Activated T-cell treated with anti-CD3 and anti-CD28 coated beads, Interleukin-2, amount 50 U/mL, for 4 hours (primary cell): ENCODE measurements at regions not wholly inside any gene's neighbourhood (a gene's known extent, or its start where the extent isn't known, plus 50 kb on each side); places are given as distances from the start of the nearest gene placed in this dataset.
"Not testable (repeated sequence)": the region's sequence is repeated elsewhere in the genome, so short reads cannot be mapped to it uniquely, and the experiment has no call there.

Experiments used
- ATAC-seq, 2 donors: fragments of 200-7000 bp; cut with Tn5 transposase; one replicate each; pipeline ENCODE4 v1.10.0; 2021
- DNase-seq: peaks from one replicate; pipeline ENCODE4 v3.0.0-alpha.2; 2020
- H3K27me3 Mint-ChIP-seq: one replicate; pipeline ENCODE4 v1.8.0; 2021; ENCODE audit warnings: low read depth, mixed read lengths
- H3K36me3 Mint-ChIP-seq: one replicate; pipeline ENCODE4 v1.8.0; 2022; ENCODE audit warnings: mixed read lengths; ENCODE audit not compliant: insufficient read depth
- H3K4me1 Mint-ChIP-seq: one replicate; pipeline ENCODE4 v1.8.0; 2021; ENCODE audit warnings: low read depth, mixed read lengths
- H3K4me3 Mint-ChIP-seq: one replicate; pipeline ENCODE4 v1.8.0; 2021; ENCODE audit warnings: mild to moderate bottlenecking, moderate library complexity, mixed read lengths
- H3K9me3 Mint-ChIP-seq: one replicate; pipeline ENCODE4 v1.8.0; 2021; ENCODE audit warnings: mixed read lengths

DNA sequence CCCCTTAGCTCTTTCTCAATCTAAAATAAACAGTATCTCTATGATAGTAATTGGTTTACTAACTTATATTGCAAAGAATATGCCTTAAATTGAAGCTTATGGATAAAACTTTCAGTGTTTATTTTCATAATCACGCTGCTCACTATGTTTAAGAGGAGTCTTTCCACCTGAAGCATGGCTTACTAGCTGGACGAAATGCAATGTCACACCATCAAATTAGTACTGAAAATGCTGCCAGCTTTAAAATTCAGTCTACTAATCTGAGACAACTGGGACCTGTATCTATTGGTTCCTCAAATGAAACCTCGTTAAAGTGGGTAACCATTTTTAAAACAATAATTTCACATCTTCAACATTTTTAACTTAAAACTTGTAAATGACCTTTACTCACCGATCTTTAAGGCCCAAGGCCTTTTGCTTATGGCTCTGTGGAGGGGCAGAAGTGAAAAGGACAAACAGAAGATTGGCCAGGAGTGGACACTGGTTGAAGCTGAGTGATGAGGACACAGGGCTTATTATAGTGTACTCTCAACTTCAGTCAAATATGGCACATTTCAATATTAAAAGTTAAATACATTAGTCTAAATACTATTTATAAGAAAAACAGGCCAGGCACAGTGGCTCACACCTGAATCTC lies 212.8 kb upstream of the WSB1 start:
- Mint-ChIP-seq H3K9me3 (no peaks in the 10 kb centered on the region), H3K27me3 (peaks cover 14% of the 10 kb centered on the region), H3K4me3 (no peak overlapping the region), H3K36me3 (no peaks in the 10 kb centered on the region), H3K4me1 (no peaks in the 10 kb centered on the region)
- DNase-seq (no peak), ATAC-seq (no peak)

DNA sequence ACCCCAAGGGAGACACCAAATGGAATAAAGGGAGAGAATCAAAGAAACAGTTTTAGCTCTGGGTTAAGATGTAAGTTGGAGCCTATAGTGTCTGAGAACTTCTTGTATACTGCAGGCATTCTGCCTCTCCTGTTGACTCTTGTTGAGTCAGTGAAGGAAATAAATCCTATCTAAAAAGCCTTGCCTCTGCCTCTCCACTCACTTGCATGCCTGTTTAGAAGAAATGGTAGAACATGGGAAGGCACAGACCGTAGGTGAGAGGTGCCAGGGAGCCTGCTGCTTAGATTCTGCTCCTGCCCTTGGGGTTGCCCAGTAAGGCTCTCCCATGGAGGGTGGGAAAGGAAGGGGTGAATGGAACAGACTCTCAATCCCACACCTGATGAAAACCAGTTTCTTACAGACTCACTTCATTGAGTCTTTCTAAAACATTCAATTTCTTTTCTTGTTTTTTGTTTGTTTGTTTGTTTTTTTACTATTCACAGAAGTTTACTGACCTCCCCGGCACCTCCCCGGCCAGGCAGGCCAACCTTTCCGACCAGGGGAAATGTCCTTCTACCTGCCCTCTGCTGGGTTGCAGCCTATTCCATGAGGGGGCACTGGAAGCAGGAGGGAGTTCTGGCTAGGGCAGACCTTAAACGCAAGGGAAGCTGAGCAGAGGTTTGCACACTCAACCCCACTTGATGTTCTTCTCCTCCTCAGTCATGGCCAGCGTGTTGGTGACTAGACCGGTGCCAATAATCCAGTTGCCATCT lies 211.7 kb upstream of the WSB1 start:
- Mint-ChIP-seq H3K4me1 (no peaks in the 10 kb centered on the region), H3K36me3 (no peaks in the 10 kb centered on the region), H3K27me3 (peaks cover 14% of the 10 kb centered on the region), H3K4me3 (no peak overlapping the region), H3K9me3 (no peaks in the 10 kb centered on the region)
- DNase-seq, result no peak
- no peak for ATAC-seq

DNA sequence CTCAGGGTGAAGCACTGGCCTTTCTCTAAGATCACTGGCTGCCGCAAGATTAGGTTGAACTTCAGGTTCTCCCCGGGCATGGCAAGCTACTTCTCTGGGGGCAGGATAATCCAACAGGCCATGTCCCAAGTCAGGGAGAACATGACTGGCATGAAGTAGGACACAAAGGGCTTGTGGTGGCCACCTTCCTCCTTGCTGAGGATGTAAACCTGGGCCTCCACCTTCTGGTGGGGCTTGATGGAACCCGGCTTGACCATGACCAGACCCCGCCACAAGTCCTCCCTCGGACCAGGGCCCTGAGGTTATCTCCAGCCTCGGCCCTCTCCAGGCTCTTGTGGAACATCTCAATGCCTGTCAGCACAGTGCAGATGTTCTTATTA lies 211.1 kb upstream of the WSB1 start:
- Mint-ChIP-seq H3K36me3 (no peaks in the 10 kb centered on the region), H3K4me3 (no peak overlapping the region), H3K27me3 (peaks cover 14% of the 10 kb centered on the region), H3K9me3 (no peaks in the 10 kb centered on the region), H3K4me1 (no peaks in the 10 kb centered on the region)
- DNase-seq (no peak), ATAC-seq (no peak)

DNA sequence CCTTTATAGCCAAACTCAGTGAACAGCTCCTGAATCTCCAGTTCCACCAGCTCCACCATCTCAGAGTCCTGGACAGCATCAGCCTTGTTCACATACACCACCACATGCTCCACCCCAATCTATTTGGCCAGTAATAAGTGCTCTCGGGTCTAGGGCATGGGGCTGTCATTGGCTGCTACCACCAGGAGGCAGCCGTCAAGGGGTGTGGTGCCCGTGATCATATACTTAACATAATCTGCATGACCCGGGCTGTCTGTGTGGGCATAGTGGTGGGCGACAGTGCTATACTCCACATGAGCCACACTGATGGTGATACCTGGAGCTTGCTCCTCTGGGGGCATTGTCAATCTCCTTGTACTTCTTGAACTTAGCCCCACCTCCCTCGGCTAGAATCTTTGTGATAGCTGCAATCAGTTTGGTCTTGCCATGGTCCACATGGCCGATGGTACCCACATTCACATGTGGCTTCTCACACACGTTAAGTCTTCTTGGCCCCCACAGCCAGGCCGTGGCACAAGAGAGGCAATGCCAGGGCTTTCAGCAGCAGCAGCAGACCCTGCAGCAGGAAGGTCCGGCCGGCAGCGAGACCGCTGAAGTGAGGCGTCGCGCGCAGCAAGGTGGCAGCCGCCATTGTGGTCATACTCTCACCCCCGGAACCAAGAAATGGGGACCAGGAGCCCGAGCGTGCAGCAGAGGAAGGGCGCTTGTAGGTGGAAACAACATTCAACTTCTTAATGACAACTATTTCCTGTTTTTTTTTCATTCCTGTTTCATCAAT lies 210.3 kb upstream of the WSB1 start:
- Mint-ChIP-seq H3K4me3 (no peak overlapping the region), H3K27me3 (peaks cover 8% of the 10 kb centered on the region), H3K9me3 (no peaks in the 10 kb centered on the region), H3K36me3 (no peaks in the 10 kb centered on the region), H3K4me1 (no peaks in the 10 kb centered on the region)
- ATAC-seq, result no peak
- no peak for DNase-seq

DNA sequence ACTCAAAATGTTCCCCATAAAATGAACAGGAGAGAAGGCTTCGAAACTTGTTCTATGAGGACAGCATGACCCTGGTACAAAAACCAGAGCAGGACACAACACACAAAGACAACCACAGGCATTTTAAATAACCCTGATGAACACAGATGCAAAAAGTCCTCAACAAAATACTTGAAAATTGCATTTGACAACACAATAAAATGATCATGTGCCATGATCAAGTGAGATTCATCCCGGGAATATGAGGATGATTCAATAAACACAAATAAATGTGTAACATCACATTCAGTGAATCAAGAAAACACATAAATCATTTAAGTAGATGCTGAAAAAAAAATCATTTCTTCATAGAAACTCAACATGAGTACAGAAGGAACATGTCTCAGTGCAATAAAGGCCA lies 208.4 kb upstream of the WSB1 start:
- H3K4me1 Mint-ChIP-seq, result no peaks in the 10 kb centered on the region
- H3K36me3 Mint-ChIP-seq, result no peaks in the 10 kb centered on the region
- H3K4me3 Mint-ChIP-seq, result no peak overlapping the region
- H3K9me3 Mint-ChIP-seq, result no peaks in the 10 kb centered on the region
- DNase-seq (no peak), ATAC-seq (no peak)
- H3K27me3 Mint-ChIP-seq, result peaks cover 7% of the 10 kb centered on the region

DNA sequence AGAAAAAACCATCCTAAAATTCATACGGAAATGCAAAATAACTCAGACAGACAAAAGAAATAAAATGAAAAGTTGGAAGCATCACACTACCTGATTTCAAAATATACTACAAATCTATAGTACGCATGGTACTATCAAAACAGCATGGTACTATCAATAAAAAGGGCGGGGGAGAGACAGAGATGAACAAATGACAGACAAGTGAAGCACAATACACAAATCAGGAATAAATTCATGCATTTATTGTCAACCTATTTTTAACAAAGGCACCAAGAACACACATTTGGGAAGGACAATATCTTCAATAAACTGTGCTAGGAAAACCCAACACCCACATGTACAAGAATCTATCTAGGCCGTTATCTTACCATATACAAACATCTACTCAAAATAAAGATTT lies 207.4 kb upstream of the WSB1 start:
- Mint-ChIP-seq H3K9me3 (no peaks in the 10 kb centered on the region), H3K4me3 (no peak overlapping the region), H3K4me1 (no peaks in the 10 kb centered on the region), H3K36me3 (no peaks in the 10 kb centered on the region), H3K27me3 (peaks cover 7% of the 10 kb centered on the region)
- ATAC-seq (no peak), DNase-seq (no peak)

DNA sequence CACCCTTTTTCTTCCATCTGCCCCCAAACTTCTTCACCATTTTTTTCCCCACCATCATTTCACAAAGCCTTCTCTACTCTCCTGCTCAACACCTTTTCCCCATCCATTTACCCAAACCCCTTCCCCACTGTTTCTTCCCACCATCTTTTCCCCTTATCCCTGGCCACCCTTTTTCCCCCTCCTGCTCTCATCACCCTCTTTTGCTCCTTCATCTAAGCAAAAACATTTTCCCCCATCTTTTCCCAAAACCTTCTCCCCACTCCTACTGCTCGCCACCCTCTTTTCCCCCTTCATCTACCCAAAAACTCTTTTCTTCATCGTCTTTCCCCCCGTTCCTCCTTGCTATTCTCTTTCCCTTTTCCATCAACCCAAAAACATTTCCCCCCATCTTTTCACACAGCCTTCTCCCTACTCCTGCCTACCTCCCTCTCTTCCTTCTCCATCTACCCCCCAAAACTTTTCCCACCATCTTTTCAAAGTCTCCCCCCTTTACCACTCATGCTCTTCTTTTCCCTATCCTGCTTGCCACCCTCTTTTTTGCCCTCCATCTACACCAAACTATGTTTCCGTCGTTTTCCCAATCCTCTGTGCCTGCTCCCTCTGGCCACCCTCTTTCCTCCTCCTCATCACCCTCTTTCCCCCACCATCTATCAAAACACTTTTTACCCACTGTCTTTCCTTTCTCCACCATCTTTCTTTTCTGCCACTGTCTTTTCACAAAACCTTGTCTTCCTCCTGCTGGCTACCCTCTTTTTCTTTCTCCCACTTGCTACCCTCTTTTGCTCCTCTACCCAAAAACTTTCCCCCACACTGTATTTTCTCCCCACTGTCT lies 205.8 kb upstream of the WSB1 start:
- peaks cover 3% of the 10 kb centered on the region for H3K27me3 Mint-ChIP-seq
- DNase-seq, result no peak
- no peak for ATAC-seq
- no peak overlapping the region for H3K4me3 Mint-ChIP-seq
- no peaks in the 10 kb centered on the region for H3K36me3 Mint-ChIP-seq
- no peaks in the 10 kb centered on the region for H3K9me3 Mint-ChIP-seq
- H3K4me1 Mint-ChIP-seq, result no peaks in the 10 kb centered on the region

DNA sequence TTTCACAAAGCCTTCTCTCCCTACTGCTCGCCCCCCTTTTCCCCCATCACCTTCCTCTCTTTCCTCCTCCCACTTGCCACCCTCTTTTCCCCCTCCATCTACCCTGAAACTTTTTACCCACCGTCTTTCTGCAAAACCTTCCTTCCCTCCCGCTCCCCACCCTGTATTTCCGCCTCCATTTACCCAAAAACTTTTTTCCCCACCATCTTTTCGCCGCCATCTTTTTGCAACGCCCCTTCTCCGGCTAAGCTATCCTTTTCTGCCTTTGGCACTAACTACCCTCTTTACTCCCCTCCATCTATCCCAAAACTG lies 205.2 kb upstream of the WSB1 start:
- no peak for DNase-seq
- no peaks in the 10 kb centered on the region for H3K9me3 Mint-ChIP-seq
- no peaks in the 10 kb centered on the region for H3K4me1 Mint-ChIP-seq
- no peak overlapping the region for H3K4me3 Mint-ChIP-seq
- H3K27me3 Mint-ChIP-seq, result peaks cover 3% of the 10 kb centered on the region
- H3K36me3 Mint-ChIP-seq, result no peaks in the 10 kb centered on the region
- no peak for ATAC-seq

DNA sequence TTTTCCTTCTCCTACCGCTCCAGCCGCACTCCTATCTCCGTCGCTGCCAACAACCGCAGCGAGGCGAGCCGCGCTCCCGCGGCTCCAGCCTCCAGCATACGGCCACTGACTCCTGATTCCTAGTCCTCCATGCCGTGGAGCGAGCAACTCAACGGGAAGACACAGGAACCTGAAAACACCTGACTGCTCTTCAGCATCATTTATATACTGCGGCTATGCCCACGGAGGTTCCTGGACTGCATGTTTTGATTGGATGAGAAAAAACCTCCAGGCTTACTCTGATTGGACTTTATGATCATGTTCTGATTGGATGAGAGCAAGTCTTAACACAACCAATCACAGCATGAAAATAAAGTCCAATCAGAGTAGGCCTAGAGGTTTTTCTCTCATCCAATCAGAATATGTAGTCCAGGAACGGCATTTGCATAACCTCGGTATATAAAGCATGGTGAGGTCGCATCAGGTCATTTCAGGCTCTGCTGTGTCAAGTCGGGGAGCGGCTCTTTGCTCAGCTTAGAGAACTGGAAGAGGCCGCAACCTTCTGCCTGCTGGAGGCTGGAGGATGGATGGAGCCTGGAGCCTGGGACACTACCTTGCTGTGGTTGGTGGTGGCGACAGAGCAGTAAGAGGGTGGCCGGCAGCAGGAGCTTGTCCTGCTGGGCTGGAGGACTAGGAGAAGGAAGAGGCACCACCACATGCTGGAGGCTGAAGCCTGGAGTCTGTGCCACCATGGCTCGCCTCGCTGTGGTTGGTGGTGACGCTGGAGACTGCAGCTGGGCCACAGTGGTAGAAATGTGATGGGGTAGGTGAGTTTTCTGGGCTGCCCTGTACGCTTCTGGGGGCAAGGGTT lies 204.6 kb upstream of the WSB1 start:
- not testable (repeated sequence) for ATAC-seq, H3K4me3 Mint-ChIP-seq, DNase-seq, H3K9me3 Mint-ChIP-seq, H3K27me3 Mint-ChIP-seq, H3K4me1 Mint-ChIP-seq, H3K36me3 Mint-ChIP-seq

DNA sequence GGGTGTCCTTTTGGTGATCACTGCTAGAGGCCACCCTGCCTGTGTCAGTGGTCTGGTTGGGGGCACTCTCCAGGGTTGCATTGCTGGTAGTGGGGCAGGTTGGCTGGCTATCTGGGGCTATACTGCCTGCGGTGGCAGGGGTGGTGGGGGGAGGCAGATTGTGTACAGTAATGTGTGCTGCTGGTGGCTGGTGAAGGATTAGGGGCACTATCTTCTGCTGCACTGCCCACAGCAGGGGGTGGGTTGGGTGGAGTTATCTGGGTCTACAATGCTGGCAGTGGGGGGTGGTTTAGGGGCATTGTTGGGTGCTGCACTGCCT lies 204.0 kb upstream of the WSB1 start:
- Mint-ChIP-seq H3K27me3 (peaks cover 1% of the 10 kb centered on the region), H3K4me3 (no peak overlapping the region), H3K4me1 (no peaks in the 10 kb centered on the region), H3K9me3 (no peaks in the 10 kb centered on the region), H3K36me3 (no peaks in the 10 kb centered on the region)
- ATAC-seq (no peak), DNase-seq (no peak)

DNA sequence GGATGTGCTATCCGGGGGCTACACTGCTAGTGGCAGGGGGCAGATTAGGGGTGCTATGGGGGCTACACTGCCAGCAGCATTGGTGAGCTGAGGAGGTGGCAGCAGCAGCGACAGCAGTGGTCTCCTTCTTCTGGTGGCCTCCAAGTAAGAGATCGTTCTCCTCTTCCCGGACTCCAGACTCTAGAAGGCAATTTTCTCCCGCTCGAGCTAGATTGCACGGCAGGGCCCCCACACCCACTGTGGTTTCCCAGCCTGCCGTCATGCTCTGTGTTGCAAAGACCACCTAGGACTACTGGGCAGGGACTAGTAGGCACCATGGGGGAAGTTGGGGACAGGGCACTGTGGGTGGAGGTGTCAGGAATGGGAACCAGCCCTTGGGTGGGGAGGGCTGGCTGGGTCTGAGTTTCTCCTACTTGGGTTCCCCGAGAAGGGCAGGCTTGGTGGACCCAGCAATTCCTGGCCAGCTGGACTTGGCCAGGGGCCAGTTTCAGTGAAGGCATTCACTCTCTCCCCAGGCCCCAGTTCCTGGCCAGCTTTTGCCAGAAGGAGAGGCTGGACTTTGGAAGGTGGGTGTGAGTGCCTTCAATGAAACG lies 203.4 kb upstream of the WSB1 start:
- not testable (repeated sequence) for H3K36me3 Mint-ChIP-seq, H3K9me3 Mint-ChIP-seq

DNA sequence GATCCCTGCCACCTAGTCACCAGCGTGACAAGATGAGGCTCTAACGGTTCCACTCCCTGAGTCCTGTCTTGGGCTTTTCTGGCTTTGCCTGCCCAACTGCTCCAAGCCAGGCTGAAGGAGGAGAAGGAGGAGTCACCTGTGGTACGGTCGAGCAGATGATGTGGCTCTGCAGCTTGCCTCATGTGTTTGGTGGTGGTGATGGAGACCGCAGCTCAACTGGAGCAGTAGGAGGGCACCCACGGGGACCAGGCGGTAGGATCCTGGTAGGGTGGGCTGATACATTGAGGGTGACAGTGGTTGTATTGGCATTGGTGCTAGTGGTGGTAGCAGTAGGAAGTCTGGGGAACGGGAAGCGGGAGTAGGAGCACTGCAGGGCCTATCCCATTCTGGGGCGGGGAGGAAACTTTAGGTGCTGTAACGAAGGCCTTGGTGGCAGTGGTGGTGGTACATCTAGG lies 202.8 kb upstream of the WSB1 start:
- Mint-ChIP-seq H3K4me3 (no peak overlapping the region), H3K4me1 (no peaks in the 10 kb centered on the region)

More for the DNA sequence above, 203.4 kb upstream of the WSB1 start:
- ATAC-seq, H3K4me3 Mint-ChIP-seq, H3K27me3 Mint-ChIP-seq, H3K4me1 Mint-ChIP-seq, DNase-seq: not testable (repeated sequence)

DNA sequence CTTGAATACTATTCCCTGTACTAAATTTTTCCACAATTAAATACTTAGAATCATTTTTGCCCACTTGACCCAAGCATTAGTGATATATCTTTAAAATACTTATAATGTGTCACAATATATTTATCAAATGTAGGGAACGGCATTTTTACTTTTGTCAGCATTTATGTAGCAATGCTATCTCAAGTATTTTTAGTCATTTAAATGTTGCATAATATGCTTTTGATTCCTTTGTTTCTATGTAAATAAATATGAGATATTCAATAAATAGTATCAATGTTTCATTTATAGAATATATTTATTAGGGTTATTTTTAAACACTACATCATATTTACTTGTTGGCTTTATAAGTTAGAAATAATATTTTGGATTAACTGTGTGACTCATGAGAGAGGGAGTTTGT lies 199.7 kb upstream of the WSB1 start:
- not testable (repeated sequence) for H3K36me3 Mint-ChIP-seq

More for the DNA sequence above, 202.8 kb upstream of the WSB1 start:
- Mint-ChIP-seq H3K27me3 (no peaks in the 10 kb centered on the region), H3K9me3 (no peaks in the 10 kb centered on the region), H3K36me3 (no peaks in the 10 kb centered on the region)
- no peak for ATAC-seq
- DNase-seq, result no peak

More for the DNA sequence above, 199.7 kb upstream of the WSB1 start:
- not testable (repeated sequence) for H3K4me1 Mint-ChIP-seq, H3K27me3 Mint-ChIP-seq, H3K9me3 Mint-ChIP-seq, ATAC-seq, H3K4me3 Mint-ChIP-seq, DNase-seq
